H9 (cell line): ENCODE measurements at regions not wholly inside any gene's neighbourhood (a gene's known extent, or its start where the extent isn't known, plus 50 kb on each side); places are given as distances from the start of the nearest gene placed in this dataset.
"Not testable (repeated sequence)": the region's sequence is repeated elsewhere in the genome, so short reads cannot be mapped to it uniquely, and the experiment has no call there.

ENCODE experiments used
- DNase-seq: peaks from one replicate; pipeline ENCODE4 v3.0.0-alpha.2; 2017
- H2AFZ ChIP-seq: one replicate; pipeline ENCODE4 v1.6.1; 2013; ENCODE audit warnings: mild to moderate bottlenecking, low read length, control low read depth, moderate library complexity
- H2AK5ac ChIP-seq: 2 replicates; pipeline ENCODE4 v1.6.1; 2013; ENCODE audit warnings: low read length, control low read depth, mixed read lengths; ENCODE audit not compliant: insufficient read length
- H2BK120ac ChIP-seq: one replicate; pipeline ENCODE4 v1.6.1; 2013; ENCODE audit warnings: low read depth, mild to moderate bottlenecking, low read length, control low read depth, inconsistent platforms; ENCODE audit not compliant: poor library complexity, severe bottlenecking
- H2BK12ac ChIP-seq: 2 replicates; pipeline ENCODE4 v1.6.1; 2013; ENCODE audit warnings: low read length, control low read depth, mixed read lengths, low read depth; ENCODE audit not compliant: insufficient read length
- H2BK15ac ChIP-seq: 2 replicates; pipeline ENCODE4 v1.6.1; 2013; ENCODE audit warnings: low read depth, low read length, control low read depth
- H2BK20ac ChIP-seq: one replicate; pipeline ENCODE4 v1.6.1; 2013; ENCODE audit warnings: low read depth, mild to moderate bottlenecking, low read length, control low read depth, inconsistent platforms; ENCODE audit not compliant: poor library complexity, severe bottlenecking
- H2BK5ac ChIP-seq: 2 replicates; pipeline ENCODE4 v1.6.1; 2013; ENCODE audit warnings: low read length, control low read depth, mixed read lengths; ENCODE audit not compliant: insufficient read length
- H3K14ac ChIP-seq: 2 replicates; pipeline ENCODE4 v1.6.1; 2013; ENCODE audit warnings: low read length, control low read depth; ENCODE audit not compliant: insufficient read depth
- H3K18ac ChIP-seq: 2 replicates; pipeline ENCODE4 v1.6.1; 2013; ENCODE audit warnings: low read depth, mild to moderate bottlenecking, mixed read lengths, low read length, control low read depth; ENCODE audit not compliant: insufficient read length
- H3K23ac ChIP-seq: 2 replicates; pipeline ENCODE4 v1.6.1; 2013; ENCODE audit warnings: low read length, control low read depth, mixed read lengths, low read depth; ENCODE audit not compliant: insufficient read length
- H3K23me2 ChIP-seq: 2 replicates; pipeline ENCODE4 v1.6.1; 2013; ENCODE audit warnings: low read depth, mild to moderate bottlenecking, mixed read lengths, low read length, control low read depth; ENCODE audit not compliant: insufficient read length, poor library complexity, severe bottlenecking
- H3K27ac ChIP-seq: 2 replicates; pipeline ENCODE4 v1.5.1; 2013; ENCODE audit warnings: low read length, control low read depth, mixed read lengths, low read depth; ENCODE audit not compliant: insufficient read length
- H3K27me3 ChIP-seq: 2 replicates; pipeline ENCODE4 v1.6.1; 2013; ENCODE audit warnings: low read length, control low read depth, inconsistent platforms; ENCODE audit not compliant: insufficient read depth
- H3K4ac ChIP-seq: 2 replicates; pipeline ENCODE4 v1.6.1; 2013; ENCODE audit warnings: low read depth, mild to moderate bottlenecking, control low read depth, inconsistent platforms, low read length, moderate library complexity
- H3K4me1 ChIP-seq: 2 replicates; pipeline ENCODE4 v1.6.1; 2013; ENCODE audit warnings: low read length, control low read depth, inconsistent platforms; ENCODE audit not compliant: insufficient read depth
- H3K4me2 ChIP-seq: 2 replicates; pipeline ENCODE4 v1.6.1; 2013; ENCODE audit warnings: low read length, control low read depth, mixed read lengths; ENCODE audit not compliant: insufficient read length, insufficient read depth
- H3K56ac ChIP-seq: 2 replicates; pipeline ENCODE4 v1.6.1; 2013; ENCODE audit warnings: low read depth, mild to moderate bottlenecking, mixed read lengths, low read length, control low read depth; ENCODE audit not compliant: insufficient read length
- H3K79me1 ChIP-seq: 2 replicates; pipeline ENCODE4 v1.6.1; 2013; ENCODE audit warnings: low read depth, mild to moderate bottlenecking, moderate library complexity, low read length, control low read depth, inconsistent platforms; ENCODE audit not compliant: insufficient read depth, poor library complexity, severe bottlenecking
- H3K79me2 ChIP-seq: 2 replicates; pipeline ENCODE4 v1.6.1; 2013; ENCODE audit warnings: low read length, control low read depth, inconsistent platforms; ENCODE audit not compliant: insufficient read depth
- H3K9ac ChIP-seq: 2 replicates; pipeline ENCODE4 v1.6.1; 2013; ENCODE audit warnings: low read length, control low read depth, mixed read lengths; ENCODE audit not compliant: insufficient read length; ENCODE audit errors: extremely low read depth
- H3K9me3 ChIP-seq: one replicate; pipeline ENCODE4 v1.6.1; 2013; ENCODE audit warnings: low read depth, low read length, inconsistent platforms; ENCODE audit not compliant: control insufficient read depth
- H3T11ph ChIP-seq: one replicate; pipeline ENCODE4 v1.6.1; 2013; ENCODE audit warnings: mild to moderate bottlenecking, low read length, control low read depth, inconsistent platforms
- H4K20me1 ChIP-seq: one replicate; pipeline ENCODE4 v1.6.1; 2013; ENCODE audit not compliant: control insufficient read depth, insufficient read length, insufficient read depth
- H4K5ac ChIP-seq: 2 replicates; pipeline ENCODE4 v1.6.1; 2013; ENCODE audit warnings: low read depth, mild to moderate bottlenecking, mixed read lengths, low read length, control low read depth; ENCODE audit not compliant: insufficient read length
- H4K8ac ChIP-seq: replicated peaks from 2 replicates; pipeline ENCODE4 v1.6.1; 2013; ENCODE audit warnings: low read length, control low read depth, mixed read lengths, low read depth; ENCODE audit not compliant: insufficient read length
- H4K91ac ChIP-seq: 2 replicates; pipeline ENCODE4 v1.6.1; 2013; ENCODE audit warnings: low read depth, mild to moderate bottlenecking, moderate library complexity, mixed read lengths, low read length, control low read depth; ENCODE audit not compliant: insufficient read length
- H3K27ac Mint-ChIP-seq, 3 experiments: 2 replicates in 2 of 3; 3 replicates in 1 of 3; pipeline ENCODE4 v1.8.0; 2020 to 2021; ENCODE audit warnings: mixed read lengths in 3 of 3, mild to moderate bottlenecking in 1 of 3, moderate library complexity in 1 of 3
- H3K27me3 Mint-ChIP-seq: 2 replicates; pipeline ENCODE4 v1.8.0; 2021; ENCODE audit warnings: low read depth, mild to moderate bottlenecking, moderate library complexity, mixed read lengths
- H3K36me3 Mint-ChIP-seq, 3 experiments: 2 replicates in 2 of 3; 3 replicates in 1 of 3; pipeline ENCODE4 v1.8.0; 2020 to 2021; ENCODE audit warnings: low read depth in 3 of 3, mixed read lengths in 3 of 3; ENCODE audit not compliant: insufficient read depth in 1 of 3
- H3K4me1 Mint-ChIP-seq, 2 experiments: 2 replicates each; pipeline ENCODE4 v1.8.0; 2020; ENCODE audit warnings: mixed read lengths in 2 of 2
- H3K4me3 Mint-ChIP-seq, 2 experiments: 2 replicates in 1 of 2; 3 replicates in 1 of 2; pipeline ENCODE4 v1.8.0; 2020 to 2021; ENCODE audit warnings: mild to moderate bottlenecking in 2 of 2, mixed read lengths in 2 of 2, moderate library complexity in 1 of 2
- H3K9me3 Mint-ChIP-seq, 2 experiments: 2 replicates in 1 of 2; 3 replicates in 1 of 2; pipeline ENCODE4 v1.8.0; 2020; ENCODE audit warnings: mild to moderate bottlenecking in 2 of 2, mixed read lengths in 2 of 2, moderate library complexity in 1 of 2
- WGBS: extraction: QIAGEN DNeasy Blood & Tissue Kit; methylation state at CpG from one replicate; pipeline ENCODE4 v1.1.7; 2013; ENCODE audit warnings: missing lambda C conversion rate, low lambda C conversion rate, mixed read lengths; ENCODE audit not compliant: insufficient read length; ENCODE audit errors: extremely low coverage; 5-methylcytosine and 5-hydroxymethylcytosine counted together
- TF ChIP-seq, protein P1 (sequence below): fragments of 200-600 bp; sonication (generic); conservative IDR thresholded peaks from 3 replicates; pipeline ENCODE4 v1.8.0; 2021; ENCODE audit warnings: antibody characterized with exemption, mild to moderate bottlenecking

DNA sequence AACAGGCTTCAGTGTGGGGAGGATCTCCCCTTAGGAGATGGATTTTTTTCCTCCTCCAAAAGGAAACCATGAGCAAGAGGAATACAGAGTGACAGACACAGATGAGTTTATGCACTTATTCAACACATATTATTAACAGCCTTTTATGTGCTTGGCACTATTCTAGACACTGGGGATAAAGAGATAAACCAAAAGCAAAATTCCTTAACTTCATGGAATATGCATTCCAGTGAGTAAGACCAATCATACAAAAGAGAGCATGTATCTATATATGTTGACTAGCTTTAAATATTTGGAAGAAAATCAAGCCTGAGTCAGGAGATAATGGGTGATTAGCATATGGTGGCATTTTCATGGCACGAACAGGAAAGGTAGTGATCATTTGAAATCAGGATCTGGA lies 284.4 kb upstream of the RASGRP1 start:
- no peak overlapping the region for H2BK20ac ChIP-seq
- no peaks in the 10 kb centered on the region for H3K36me3 Mint-ChIP-seq
- H3K27ac ChIP-seq = no peak overlapping the region
- H3K9ac ChIP-seq = no peak overlapping the region
- no peaks in the 10 kb centered on the region for H3K4me1 ChIP-seq
- H3K4me3 Mint-ChIP-seq = no peak overlapping the region
- H3T11ph ChIP-seq = no peak overlapping the region
- H3K18ac ChIP-seq = no peak overlapping the region
- H2AK5ac ChIP-seq = no peak overlapping the region
- H3K23me2 ChIP-seq = no peaks in the 10 kb centered on the region
- H3K27ac Mint-ChIP-seq = no peak overlapping the region; a peak in 1 of 7 replicates
- no peaks in the 10 kb centered on the region for H3K79me2 ChIP-seq
- H4K20me1 ChIP-seq = no peaks in the 10 kb centered on the region
- no peak overlapping the region for H2BK12ac ChIP-seq
- H3K27me3 Mint-ChIP-seq = no peaks in the 10 kb centered on the region
- H3K56ac ChIP-seq = no peak overlapping the region
- H3K23ac ChIP-seq = no peak overlapping the region
- no peak overlapping the region for H3K14ac ChIP-seq
- no peak overlapping the region for H4K91ac ChIP-seq
- no CpG with 5 or more reads among the region's 1 CpG for WGBS
- H2BK120ac ChIP-seq = no peak overlapping the region
- H3K4me2 ChIP-seq = no peak overlapping the region
- no peaks in the 10 kb centered on the region for H3K27me3 ChIP-seq
- H2BK15ac ChIP-seq = no peak overlapping the region
- H3K9me3 Mint-ChIP-seq = no peaks in the 10 kb centered on the region
- no peak overlapping the region for H4K8ac ChIP-seq
- no peak for DNase-seq
- no peak overlapping the region for H4K5ac ChIP-seq
- no peak overlapping the region for H3K4ac ChIP-seq
- TF ChIP-seq, protein P1, sequence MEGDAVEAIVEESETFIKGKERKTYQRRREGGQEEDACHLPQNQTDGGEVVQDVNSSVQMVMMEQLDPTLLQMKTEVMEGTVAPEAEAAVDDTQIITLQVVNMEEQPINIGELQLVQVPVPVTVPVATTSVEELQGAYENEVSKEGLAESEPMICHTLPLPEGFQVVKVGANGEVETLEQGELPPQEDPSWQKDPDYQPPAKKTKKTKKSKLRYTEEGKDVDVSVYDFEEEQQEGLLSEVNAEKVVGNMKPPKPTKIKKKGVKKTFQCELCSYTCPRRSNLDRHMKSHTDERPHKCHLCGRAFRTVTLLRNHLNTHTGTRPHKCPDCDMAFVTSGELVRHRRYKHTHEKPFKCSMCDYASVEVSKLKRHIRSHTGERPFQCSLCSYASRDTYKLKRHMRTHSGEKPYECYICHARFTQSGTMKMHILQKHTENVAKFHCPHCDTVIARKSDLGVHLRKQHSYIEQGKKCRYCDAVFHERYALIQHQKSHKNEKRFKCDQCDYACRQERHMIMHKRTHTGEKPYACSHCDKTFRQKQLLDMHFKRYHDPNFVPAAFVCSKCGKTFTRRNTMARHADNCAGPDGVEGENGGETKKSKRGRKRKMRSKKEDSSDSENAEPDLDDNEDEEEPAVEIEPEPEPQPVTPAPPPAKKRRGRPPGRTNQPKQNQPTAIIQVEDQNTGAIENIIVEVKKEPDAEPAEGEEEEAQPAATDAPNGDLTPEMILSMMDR = no peak
- peaks cover 13 to 16% of the 10 kb centered on the region in 2 experiments for H3K4me1 Mint-ChIP-seq
- no peaks in the 10 kb centered on the region for H3K9me3 ChIP-seq
- H2AFZ ChIP-seq = no peak overlapping the region
- no peaks in the 10 kb centered on the region for H3K79me1 ChIP-seq
- no peak overlapping the region for H2BK5ac ChIP-seq

DNA sequence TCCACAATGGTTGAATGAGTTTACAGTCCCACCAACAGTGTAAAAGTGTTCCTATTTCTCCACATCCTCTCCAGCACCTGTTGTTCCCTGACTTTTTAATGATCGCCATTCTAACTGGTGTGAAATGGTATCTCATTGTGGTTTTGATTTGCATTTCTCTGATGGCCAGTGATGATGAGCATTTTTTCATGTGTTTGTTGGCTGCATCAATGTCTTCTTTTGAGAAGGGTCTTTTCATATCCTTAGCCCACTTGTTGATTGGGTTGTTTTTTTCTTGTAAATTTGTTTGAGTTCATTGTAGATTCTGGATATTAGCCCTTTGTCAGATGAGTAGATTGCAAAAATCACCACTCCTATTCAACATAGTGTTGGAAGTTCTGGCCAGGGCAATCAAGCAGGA lies 287.6 kb upstream of the RASGRP1 start:
- not testable (repeated sequence) for H3K79me1 ChIP-seq, DNase-seq, H3K23me2 ChIP-seq, H2BK15ac ChIP-seq, H4K8ac ChIP-seq, H3K4me1 ChIP-seq, H3K4ac ChIP-seq, H3K27me3 Mint-ChIP-seq, H2BK20ac ChIP-seq, H2BK5ac ChIP-seq, H3K9me3 Mint-ChIP-seq, H3K9ac ChIP-seq, H3K27ac Mint-ChIP-seq, H2AFZ ChIP-seq, H4K91ac ChIP-seq, H3K18ac ChIP-seq, H3K9me3 ChIP-seq, H3K36me3 Mint-ChIP-seq, H3K14ac ChIP-seq, H3K4me2 ChIP-seq, H3T11ph ChIP-seq, H2AK5ac ChIP-seq, H3K79me2 ChIP-seq, H2BK12ac ChIP-seq, H3K4me3 Mint-ChIP-seq, H2BK120ac ChIP-seq, H3K27ac ChIP-seq, H3K27me3 ChIP-seq, H4K20me1 ChIP-seq, H3K23ac ChIP-seq, H4K5ac ChIP-seq, H3K4me1 Mint-ChIP-seq, H3K56ac ChIP-seq
- WGBS = no CpG with 5 or more reads among the region's 1 CpG
